HG03159 (cell line): ENCODE measurements at regions not wholly inside any gene's neighbourhood (a gene's known extent, or its start where the extent isn't known, plus 50 kb on each side); places are given as distances from the start of the nearest gene placed in this dataset.
"Not testable (repeated sequence)": the region's sequence is repeated elsewhere in the genome, so short reads cannot be mapped to it uniquely, and the experiment has no call there.

Experiments used
- ATAC-seq: cut with Tn5 transposase; IDR thresholded peaks from one replicate; pipeline ENCODE4 v1.9.1; 2021; ENCODE audit warnings: mild to moderate bottlenecking, moderate library complexity; ENCODE audit not compliant: unreplicated experiment

DNA sequence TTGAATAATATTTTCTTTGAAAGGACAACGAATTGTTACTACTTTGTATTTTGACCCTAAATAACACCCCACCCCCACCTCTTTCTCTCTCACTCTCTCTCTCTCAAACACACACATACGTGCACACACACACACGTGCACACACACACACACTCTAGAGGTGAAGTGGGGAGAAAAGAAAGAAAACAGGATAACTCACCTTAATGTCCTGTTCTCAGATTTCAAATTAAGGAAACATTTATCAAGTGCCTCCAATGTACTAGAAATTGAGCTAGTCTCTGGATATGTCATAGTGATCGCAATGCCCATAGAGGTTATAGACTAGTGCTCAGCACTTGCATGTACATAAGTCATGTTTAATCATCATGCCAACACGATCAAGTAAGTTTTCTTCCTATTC, 1483.6 kb upstream of the SEL1L start:
- no peak for ATAC-seq

GRCh38 chr14:83019744-83020414, 1486.2 kb upstream of the SEL1L start:
- ATAC-seq = no peak

GRCh38 chr14:83021323-83021722, 1487.7 kb upstream of the SEL1L start:
- ATAC-seq = no peak

GRCh38 chr14:83023369-83023768, 1489.7 kb upstream of the SEL1L start:
- ATAC-seq = no peak

DNA sequence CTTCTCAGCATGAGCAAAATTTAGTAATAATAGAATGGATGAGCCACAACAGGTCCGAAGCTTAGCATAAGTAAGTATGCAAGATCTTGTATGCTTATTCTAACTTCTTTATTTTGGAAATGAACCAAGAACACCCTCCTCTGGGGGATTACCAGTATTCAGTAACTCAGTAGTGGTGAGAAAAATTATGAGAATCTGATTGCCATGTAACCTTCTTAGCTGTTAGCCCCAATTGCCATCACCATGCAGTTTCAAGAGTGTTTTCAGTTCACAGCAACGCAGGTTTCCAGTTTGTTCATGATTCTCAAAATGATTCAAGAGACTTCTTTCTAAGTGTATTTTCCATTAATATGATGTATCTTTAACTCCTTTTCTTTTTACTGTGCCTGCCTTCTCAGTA, 1507.6 kb upstream of the SEL1L start:
- no peak for ATAC-seq

DNA sequence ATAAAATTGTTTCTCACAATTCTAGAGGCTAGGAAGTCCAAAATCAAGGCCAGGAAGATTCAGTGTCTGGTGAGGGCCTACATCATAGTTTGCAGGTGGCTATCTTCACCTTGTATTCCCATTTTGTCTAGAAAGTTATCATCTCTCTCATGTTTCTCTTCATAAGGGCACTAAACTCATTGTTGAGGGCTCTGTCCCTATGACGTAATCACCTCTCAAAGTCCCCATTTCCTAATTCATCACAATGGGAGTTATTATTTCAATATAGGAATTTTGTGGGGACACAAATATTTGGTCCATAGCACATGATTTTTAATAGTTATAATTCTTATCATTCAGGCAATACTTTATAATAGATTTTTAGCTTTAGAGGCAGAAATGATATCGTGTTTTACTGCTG, 1509.2 kb upstream of the SEL1L start:
- no peak for ATAC-seq

- no peak for ATAC-seq
Observed at GRCh38 chr14:83044001-83044400, 1510.3 kb upstream of the SEL1L start.

DNA sequence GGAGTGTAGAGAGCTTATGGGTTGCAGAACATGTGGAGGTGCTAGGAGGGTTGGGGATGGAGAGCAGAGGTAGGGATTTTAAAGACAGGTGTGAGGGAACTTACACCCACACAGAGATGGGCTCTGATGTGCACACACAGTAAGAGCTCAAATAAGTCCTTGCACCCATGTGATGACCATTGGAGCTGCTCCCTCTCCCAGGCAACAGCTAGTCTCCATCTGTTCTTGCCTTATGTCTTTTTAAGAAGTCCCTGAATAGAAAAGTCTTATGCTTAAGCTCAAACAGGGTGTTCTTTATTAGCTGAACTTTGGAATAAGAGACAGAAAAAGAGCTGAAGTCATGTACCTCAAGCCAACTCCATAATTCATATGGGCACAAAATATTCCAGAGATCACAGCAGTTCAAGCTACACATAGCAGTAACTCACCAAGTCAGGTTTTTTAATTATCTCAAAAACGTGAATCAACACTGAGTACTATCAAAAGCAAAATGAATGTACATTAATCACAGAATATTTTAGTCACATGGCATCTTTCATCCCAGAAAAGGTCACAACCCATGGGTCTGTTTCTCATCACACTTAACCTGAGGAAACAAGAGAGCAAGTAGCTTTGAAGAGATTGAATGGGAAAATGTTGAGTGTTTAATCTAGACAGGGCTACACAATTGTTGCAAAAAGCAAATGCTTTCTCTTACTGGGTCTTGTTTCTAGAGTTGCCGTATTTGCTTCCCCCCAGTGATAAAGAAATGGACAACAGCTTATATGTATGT, 1513.6 kb upstream of the SEL1L start:
- no peak for ATAC-seq

GRCh38 chr14:83053022-83053710, 1519.5 kb upstream of the SEL1L start:
- ATAC-seq = no peak

DNA sequence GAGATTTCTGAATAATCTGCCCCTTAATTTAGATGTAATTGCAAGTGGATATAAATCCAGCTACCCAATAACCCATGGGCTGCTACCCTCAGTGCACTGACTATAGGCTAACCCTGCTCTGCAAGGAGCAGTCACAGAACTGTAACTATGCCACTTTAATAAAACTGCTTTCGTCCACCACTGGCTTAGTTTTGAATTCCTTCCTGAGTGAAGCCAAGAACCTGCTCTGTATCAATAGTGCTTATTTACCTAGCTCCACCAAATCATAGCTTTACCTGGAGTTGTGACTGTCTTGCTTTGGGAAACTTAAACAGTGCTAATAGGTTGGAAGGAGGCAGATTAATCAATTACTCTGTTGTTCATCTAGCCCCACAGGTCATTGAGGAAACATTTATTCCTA, 1524.4 kb upstream of the SEL1L start:
- ATAC-seq = no peak

GRCh38 chr14:83071888-83072501, 1538.3 kb upstream of the SEL1L start:
- peak; percentile 57 for ATAC-seq

- ATAC-seq = no peak
Observed at GRCh38 chr14:83085136-83085535, 1551.5 kb upstream of the SEL1L start.

DNA sequence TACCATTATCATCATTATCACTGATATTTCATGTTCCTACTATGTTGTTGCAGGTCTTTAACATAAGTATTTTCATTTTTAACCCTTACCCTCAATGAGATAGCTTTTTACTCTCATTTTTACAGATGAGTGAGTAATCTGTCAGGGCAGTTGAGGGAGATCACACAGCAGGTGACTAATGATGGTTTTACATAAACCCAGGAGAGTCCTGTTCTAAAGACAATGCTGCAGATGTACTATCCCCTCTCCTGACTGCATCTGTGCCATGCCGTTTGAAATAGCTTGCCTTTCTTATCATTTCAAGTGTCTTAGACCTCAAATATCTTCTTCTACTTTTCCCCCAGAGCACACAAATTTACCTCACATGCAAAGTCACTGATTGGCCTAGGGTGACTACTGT, 1552.1 kb upstream of the SEL1L start:
- no peak for ATAC-seq

GRCh38 chr14:83091991-83092956, 1558.6 kb upstream of the SEL1L start:
- ATAC-seq = not testable (repeated sequence)

GRCh38 chr14:83096092-83096491, 1562.4 kb upstream of the SEL1L start:
- no peak for ATAC-seq

GRCh38 chr14:83101846-83102245, 1568.2 kb upstream of the SEL1L start:
- ATAC-seq = no peak

- ATAC-seq = no peak
Observed at GRCh38 chr14:83118029-83118428, 1584.4 kb upstream of the SEL1L start.

DNA sequence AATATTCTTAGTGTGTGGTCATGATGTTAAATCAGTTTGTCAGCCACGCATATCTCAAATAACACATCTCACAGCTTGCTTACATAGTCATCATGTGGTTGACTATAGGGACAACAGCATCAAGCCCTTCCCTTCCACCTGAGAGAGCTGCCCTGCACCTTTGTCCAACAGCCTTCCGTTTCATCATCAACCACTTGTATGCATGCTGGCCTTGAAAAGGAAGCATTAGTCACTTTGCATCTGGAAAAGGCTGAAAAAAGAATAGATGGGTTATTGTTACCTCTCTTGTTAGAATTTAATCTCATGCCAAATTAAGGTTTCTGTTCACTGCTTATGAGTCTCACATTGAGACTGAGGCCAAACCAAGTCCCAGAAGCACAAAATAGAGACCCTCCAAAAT, 1586.5 kb upstream of the SEL1L start:
- no peak for ATAC-seq

- no peak for ATAC-seq
Observed at GRCh38 chr14:83126076-83126475, 1592.4 kb upstream of the SEL1L start.

DNA sequence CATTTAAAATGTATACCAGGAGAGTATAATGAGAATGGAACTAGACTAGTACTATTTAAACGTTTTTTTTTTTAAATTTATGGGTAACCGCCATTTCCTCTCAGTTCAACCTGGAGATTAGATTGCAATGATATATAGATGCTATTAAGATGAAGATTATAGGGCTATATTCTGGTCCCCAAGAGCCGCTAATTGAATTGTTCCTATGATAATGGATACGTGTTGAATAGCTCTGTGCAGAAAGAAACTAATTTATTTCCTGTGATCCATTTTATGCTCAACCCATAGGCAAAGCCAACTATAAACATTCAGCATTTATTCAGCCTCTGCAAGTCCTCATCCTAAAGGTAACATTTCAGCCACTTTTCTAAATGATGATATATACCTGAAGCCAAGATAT, 1595.1 kb upstream of the SEL1L start:
- no peak for ATAC-seq
